Fibroblast of skin of abdomen (primary cell): ENCODE measurements at regions not wholly inside any gene's neighbourhood (a gene's known extent, or its start where the extent isn't known, plus 50 kb on each side); places are given as distances from the start of the nearest gene placed in this dataset.

Experiments
- DNase-seq: peaks from one replicate; pipeline ENCODE4 v3.0.0-alpha.2; 2013

- DNase-seq = no peak
These were observed 130.3 kb downstream of the BUD13 start for GRCh38 chr11:116642481-116642880.

DNA sequence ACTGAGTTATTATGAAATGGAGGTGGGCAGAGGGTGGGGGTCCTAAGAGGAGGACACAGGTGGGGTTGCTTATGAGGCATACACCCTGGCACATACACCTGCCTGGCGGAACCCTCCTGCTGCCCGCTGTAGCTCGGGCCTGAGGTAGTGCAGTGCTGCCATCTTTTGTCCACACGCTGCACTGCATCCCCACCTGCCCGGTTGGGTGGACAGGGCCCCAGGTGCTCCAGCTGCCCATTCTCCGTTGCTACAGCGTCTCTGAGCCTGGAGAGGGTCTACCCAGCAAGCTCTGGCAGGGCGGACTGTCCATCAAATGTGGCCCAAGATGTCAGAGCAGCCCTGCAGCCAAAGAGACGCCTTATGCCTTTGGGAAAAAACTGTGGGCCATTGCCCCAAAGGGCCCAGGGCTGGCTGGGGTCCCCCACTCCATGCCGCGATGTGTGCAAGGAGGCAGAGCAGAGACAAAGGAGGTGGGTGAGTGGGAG is 131.2 kb downstream of the BUD13 start:
- DNase-seq = peak; percentile 7

GRCh38 chr11:116640641-116641402 is 132.0 kb downstream of the BUD13 start:
- DNase-seq = no peak

DNA sequence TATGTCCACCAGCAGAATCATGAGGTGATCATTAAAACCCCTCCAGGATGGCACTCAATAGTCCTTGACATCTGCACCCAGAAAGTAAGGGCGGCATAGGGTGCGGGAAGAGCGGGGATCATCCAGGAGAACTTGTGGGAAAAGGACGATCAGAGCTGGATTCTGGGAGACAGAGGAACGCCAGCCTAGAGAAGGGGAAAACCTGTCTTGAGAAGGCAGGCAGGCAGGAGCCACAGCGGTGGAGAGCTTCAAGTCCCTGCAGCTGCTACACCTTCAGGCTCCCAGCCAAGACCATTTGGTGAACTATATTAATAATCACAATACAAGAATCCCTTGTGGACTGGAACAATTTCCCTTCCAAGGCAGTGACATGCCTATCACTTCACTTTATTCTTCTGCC is 134.3 kb downstream of the BUD13 start:
- DNase-seq = no peak

GRCh38 chr11:116637766-116638165 is 135.0 kb downstream of the BUD13 start:
- DNase-seq = no peak

DNA sequence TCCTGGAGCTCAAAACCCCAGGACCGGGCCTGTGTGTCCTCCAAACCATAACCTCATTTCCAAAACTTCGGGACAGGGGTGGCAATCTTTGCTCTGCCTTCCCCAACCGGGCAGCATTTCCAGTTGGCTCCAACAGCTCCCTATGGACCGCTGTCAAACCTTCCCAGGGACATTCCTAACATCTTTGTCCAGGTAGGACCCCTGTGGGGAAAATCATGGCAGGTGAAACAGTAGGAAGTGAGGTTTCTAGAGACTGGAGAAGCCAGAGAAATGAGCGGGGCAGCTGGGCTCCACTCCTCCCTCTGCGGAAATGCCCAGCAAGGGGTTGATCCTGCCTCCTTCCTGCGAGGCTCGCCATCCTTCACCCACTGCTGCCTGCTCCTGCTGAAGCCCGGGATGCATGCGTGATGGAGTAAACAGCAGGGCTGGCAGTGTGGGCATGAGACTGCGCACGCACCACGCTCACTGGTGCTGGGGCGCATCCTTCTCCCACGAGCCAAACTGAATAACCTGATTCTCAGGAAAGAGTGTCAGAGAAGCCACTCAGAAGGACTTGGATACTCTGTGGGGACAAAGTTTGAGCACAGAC is 136.4 kb downstream of the BUD13 start:
- DNase-seq = no peak

GRCh38 chr11:116631201-116631600 is 141.6 kb downstream of the BUD13 start:
- DNase-seq = no peak

GRCh38 chr11:116618461-116618860 is 154.3 kb downstream of the BUD13 start:
- DNase-seq = no peak

DNA sequence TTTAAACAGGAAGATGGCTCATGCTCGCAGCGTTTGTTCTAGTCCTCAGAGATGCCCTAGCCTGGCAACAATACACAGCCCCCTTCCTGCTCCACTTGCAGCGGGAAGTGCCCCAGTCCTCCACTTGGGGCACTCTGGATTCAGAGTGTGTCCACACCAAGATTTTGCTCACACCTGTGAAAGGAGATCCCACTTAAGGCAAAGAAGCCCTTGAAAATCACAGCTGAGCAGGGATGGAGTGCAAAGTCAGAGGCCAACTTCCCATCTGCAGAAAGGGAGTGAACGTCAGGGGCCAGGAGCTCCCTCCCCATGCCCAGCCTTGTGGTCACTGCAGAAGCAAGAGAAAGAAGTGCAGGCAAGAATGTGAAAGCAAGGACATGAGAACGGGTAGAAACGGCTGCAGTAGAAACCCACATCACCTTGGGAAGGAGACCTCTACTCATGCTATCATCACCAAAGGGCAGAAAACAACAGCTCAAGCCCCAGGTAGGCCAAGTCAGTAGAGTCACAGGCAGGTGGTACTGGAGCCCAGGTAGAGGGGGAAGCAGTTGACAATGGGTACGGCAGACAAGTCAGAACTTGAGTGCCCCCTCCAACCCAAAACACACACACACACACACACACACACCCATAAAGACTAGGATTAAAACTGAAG is 157.4 kb downstream of the BUD13 start:
- DNase-seq = no peak

- no peak for DNase-seq
These were observed 158.2 kb downstream of the BUD13 start for GRCh38 chr11:116614306-116615210.

DNA sequence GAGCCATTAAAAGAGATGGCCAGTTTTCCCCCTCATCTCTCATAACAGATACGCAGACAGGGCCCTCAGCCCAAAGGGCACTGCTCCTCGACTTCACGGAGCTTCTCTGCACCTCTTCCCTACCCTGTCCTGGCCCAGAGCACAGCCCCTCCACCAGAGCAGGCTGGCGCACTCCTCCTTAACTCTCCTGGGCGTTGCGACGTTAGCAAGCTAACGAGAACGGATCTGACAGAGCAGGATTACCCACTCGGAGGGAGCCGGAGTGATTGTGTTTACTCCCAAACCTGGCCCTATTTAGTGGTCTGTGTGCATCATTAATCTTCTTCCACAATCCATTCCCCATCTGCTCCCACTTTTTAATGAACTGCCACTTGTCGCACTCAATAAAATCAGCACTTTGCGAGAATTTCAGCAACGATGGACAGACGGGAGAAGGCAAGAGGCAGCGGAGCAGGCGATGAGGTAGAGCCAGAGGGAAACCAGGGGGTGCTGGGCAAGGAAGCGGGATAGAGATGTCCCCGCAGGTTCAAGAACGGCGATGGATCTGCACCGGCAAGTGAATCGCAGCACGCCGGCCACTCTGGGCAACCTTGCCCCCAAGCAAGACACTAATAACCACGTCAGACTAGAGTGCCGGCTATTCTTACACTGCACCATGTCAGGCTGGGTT is 159.4 kb downstream of the BUD13 start:
- DNase-seq = no peak

DNA sequence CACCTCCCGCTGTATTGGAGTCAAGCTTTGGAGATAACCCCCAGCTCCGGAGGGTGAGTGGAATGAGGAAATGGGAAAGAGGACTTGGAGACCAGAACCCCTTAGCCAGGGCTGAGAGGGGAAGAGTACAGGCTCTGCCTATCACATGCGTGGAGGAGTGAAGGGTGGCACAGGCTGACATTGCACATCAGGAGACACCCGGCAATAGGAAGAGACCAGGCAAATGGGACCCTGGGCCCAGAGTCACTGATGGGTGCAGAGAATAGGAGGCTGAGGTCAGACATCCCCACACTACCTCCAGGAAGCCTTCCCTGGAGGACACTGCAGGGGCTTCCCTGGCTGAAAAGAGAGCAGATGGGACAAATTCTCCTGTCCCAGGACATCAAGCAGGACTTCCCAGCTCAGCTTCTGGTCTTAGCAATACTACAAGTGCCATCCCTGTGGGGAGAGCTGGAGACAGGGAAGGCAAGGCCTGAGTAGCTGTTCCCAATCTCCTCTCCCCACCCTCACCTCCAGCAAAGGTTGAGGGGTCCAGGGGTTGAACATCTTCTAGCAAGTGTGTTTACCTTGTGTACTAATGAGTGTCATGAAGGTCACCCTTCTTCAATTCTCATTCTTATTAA is 160.7 kb downstream of the BUD13 start:
- DNase-seq = no peak

DNA sequence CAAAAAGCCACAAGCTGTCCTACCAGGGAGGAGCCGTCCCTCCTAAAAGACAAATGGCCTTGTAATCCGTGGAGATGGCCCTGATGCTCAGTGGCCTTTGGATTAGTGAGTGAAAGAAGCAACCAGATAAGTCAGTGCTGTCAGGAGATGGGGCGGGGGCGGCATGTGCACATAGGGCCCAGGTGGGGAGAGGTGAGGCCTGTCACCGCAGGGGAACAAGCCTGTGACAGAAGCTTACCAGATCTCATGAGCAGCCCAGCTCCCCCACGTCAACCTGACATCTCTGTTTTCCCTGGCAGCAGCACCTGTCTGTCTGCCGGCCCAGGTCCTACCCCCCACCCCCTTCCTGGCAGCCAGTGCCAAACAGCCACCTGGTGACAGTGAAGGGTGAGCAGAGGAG is 162.6 kb downstream of the BUD13 start:
- DNase-seq = no peak

DNA sequence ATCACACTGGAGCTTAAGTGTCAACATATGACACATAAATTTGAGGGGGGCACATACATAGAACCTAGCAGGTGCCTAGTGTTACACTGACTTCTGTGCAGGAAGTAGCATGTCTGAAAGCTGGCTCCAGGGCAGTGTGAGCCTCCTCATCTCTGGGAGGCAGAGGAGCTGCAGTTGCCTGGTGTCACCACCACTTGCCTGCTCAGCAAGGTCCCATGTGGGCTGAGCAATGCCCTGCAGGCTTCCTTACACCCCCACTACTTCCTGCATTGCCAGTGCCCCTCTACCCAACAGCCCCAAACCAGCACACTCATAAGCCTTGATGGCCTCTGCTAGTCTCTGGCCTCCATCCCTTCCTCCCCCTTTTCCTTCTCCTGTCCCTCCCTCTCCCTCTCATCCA is 165.8 kb downstream of the BUD13 start:
- DNase-seq = no peak

DNA sequence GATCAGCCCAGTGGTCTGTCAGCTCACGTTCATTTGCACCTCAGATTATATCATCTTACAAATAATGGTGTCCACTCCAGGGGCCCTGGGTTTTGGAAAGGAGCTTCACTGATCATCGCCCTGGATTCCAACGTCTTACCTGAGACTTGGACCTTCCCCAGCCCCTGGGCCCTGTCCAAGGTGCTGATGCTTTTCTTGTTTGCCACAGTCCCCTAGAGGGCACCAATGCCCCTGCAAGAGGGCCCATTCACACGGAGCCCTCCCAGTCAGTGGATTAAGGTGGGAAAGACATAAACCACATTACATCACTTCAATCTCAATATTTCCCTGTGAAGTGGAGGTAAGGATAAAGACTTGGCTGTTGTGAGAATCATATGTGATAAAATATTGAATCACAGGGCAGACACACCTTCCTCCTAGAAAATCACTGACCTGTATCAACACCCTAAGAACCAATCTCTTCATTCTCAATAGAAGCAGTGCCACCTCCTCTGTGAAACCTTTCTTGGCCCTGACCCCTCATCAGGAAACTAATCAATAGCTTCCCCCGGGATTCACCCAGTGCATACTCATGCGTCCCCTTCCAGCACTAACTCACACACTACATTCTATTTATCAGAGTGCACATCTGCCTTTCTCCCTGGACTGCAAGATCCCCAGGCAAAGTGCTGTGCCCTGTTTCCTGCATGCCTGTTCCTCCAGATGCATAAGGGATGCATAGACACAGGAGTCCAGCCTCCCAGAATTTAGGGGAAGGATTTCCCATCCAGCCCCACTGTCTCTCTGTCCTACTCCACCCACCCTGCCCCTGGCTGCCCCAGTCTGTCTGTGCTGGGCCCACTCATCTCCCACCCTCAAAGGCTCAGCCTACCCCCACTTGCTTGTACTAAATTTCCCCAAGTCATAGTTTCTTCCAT is 167.0 kb downstream of the BUD13 start:
- peak; percentile 12 for DNase-seq

- DNase-seq = no peak
These were observed 169.0 kb downstream of the BUD13 start for GRCh38 chr11:116603728-116604323.

DNA sequence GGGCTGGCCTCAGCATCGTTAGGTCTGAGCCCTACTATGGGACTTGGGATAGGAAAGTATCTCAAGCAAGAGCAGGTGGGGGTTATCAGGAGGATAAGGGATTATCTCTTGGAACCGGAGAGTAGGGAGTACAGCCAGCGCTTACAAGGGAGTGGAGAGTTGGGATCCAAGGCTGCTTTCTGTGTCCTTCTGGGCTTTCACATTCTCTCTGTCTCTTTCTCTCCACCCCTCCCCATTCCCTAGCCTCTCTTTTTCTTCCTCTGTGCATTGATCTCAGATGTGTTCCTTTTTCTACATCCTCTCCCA is 170.2 kb downstream of the BUD13 start:
- DNase-seq = no peak

DNA sequence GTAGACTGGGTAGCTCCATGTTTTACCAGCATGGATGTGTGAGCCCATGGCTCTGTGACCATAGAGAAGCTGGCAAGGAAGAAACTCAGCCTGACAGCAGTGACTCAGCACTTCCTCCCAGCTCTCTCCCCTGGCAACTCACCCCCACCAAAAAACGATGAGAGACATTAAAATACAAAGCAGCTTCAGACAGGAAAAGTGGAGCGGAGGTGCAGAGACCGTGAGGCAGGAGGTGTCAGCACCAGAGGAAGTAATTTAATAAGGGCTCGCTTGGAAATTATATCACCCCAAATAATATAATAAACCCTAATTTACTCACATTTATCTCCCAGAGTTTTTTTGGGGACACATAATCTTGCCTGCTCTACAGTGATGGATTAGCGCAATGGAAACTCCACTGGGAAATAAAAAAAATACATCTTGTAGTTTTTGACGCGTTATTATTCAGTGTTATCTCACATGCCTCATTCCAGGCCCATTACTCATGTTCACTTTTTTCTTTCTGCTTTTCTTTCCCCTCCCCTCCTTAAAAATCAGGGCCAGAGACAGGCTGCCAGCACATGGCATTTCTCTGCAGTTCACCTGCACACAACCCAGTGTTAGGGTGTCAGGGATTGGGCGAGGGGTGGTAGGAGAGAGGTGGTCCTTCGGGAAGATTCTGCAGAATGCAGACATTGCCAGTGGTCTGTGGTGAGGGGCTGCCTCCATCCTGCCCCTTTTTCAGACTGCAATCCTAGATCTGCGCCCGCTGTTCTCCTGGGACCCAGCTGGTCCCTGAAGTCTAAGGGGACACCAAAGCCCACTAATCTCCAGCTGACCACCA is 170.8 kb downstream of the BUD13 start:
- peak; percentile 20 for DNase-seq

GRCh38 chr11:116600930-116601329 is 171.9 kb downstream of the BUD13 start:
- DNase-seq = no peak
